ENCODE measurements at regions not wholly inside any gene's neighbourhood (a gene's known extent, or its start where the extent isn't known, plus 50 kb on each side); places are given as distances from the start of the nearest gene placed in this dataset.

DNA sequence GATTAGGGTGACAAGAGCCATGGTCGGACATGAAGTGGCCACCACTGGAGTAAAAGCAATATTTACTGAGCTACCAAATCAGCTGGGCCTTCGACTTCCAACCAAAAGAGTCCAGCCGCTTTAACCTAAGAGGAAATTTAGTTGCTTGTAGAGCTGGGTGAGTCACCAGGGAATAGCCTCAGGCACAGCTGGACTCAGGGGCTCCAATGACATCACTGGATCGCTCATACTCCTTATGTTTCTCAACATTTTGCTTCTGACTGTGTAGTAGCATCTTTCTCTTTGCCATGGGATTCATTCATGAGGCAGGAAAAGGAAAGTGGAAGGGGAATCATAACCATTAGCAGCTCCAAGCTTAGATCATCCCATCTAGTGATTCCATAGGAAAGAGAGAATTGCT lies 664.4 kb downstream of the MATN1 start:
- DNase-seq (ENCODE audit: low spot score), result no peak
- TF ChIP-seq TAF1 (conservative IDR thresholded peaks at IDR 0.05) (no peak), HNF4G (IDR thresholded peaks at IDR 0.05) (no peak), JUND (IDR thresholded peaks at IDR 0.05) (no peak), SP1 (IDR thresholded peaks at IDR 0.05) (no peak), EGR1 (IDR thresholded peaks at IDR 0.05; ENCODE audit: low read depth in 2 of 2) (no peak), FOXA2 (IDR thresholded peaks at IDR 0.05) (no peak), YY1 (IDR thresholded peaks at IDR 0.05) (no peak), GABPA (IDR thresholded peaks at IDR 0.05 in 1 of 2, conservative IDR thresholded peaks at IDR 0.05 in 1 of 2) (no peak), NR2F2 (IDR thresholded peaks at IDR 0.05) (no peak)
- TF ChIP-seq, protein P1, sequence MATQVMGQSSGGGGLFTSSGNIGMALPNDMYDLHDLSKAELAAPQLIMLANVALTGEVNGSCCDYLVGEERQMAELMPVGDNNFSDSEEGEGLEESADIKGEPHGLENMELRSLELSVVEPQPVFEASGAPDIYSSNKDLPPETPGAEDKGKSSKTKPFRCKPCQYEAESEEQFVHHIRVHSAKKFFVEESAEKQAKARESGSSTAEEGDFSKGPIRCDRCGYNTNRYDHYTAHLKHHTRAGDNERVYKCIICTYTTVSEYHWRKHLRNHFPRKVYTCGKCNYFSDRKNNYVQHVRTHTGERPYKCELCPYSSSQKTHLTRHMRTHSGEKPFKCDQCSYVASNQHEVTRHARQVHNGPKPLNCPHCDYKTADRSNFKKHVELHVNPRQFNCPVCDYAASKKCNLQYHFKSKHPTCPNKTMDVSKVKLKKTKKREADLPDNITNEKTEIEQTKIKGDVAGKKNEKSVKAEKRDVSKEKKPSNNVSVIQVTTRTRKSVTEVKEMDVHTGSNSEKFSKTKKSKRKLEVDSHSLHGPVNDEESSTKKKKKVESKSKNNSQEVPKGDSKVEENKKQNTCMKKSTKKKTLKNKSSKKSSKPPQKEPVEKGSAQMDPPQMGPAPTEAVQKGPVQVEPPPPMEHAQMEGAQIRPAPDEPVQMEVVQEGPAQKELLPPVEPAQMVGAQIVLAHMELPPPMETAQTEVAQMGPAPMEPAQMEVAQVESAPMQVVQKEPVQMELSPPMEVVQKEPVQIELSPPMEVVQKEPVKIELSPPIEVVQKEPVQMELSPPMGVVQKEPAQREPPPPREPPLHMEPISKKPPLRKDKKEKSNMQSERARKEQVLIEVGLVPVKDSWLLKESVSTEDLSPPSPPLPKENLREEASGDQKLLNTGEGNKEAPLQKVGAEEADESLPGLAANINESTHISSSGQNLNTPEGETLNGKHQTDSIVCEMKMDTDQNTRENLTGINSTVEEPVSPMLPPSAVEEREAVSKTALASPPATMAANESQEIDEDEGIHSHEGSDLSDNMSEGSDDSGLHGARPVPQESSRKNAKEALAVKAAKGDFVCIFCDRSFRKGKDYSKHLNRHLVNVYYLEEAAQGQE (IDR thresholded peaks at IDR 0.05), result no peak
- TF ChIP-seq, protein P2, sequence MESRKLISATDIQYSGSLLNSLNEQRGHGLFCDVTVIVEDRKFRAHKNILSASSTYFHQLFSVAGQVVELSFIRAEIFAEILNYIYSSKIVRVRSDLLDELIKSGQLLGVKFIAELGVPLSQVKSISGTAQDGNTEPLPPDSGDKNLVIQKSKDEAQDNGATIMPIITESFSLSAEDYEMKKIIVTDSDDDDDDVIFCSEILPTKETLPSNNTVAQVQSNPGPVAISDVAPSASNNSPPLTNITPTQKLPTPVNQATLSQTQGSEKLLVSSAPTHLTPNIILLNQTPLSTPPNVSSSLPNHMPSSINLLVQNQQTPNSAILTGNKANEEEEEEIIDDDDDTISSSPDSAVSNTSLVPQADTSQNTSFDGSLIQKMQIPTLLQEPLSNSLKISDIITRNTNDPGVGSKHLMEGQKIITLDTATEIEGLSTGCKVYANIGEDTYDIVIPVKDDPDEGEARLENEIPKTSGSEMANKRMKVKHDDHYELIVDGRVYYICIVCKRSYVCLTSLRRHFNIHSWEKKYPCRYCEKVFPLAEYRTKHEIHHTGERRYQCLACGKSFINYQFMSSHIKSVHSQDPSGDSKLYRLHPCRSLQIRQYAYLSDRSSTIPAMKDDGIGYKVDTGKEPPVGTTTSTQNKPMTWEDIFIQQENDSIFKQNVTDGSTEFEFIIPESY (IDR thresholded peaks at IDR 0.05), result no peak
- TF ChIP-seq, protein P3, sequence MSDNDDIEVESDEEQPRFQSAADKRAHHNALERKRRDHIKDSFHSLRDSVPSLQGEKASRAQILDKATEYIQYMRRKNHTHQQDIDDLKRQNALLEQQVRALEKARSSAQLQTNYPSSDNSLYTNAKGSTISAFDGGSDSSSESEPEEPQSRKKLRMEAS (IDR thresholded peaks at IDR 0.05), result no peak
- TF ChIP-seq, protein P4, sequence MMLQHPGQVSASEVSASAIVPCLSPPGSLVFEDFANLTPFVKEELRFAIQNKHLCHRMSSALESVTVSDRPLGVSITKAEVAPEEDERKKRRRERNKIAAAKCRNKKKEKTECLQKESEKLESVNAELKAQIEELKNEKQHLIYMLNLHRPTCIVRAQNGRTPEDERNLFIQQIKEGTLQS (IDR thresholded peaks at IDR 0.05), result no peak
- TF ChIP-seq, protein P5, sequence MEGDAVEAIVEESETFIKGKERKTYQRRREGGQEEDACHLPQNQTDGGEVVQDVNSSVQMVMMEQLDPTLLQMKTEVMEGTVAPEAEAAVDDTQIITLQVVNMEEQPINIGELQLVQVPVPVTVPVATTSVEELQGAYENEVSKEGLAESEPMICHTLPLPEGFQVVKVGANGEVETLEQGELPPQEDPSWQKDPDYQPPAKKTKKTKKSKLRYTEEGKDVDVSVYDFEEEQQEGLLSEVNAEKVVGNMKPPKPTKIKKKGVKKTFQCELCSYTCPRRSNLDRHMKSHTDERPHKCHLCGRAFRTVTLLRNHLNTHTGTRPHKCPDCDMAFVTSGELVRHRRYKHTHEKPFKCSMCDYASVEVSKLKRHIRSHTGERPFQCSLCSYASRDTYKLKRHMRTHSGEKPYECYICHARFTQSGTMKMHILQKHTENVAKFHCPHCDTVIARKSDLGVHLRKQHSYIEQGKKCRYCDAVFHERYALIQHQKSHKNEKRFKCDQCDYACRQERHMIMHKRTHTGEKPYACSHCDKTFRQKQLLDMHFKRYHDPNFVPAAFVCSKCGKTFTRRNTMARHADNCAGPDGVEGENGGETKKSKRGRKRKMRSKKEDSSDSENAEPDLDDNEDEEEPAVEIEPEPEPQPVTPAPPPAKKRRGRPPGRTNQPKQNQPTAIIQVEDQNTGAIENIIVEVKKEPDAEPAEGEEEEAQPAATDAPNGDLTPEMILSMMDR (IDR thresholded peaks at IDR 0.05; ENCODE audit: low read depth, low read length, missing input control), result no peak
- Histone ChIP-seq H3K4me1 (ENCODE audit: control insufficient read depth in 4 of 4, insufficient read depth in 4 of 4, low read length in 3 of 4) (no peaks in the 10 kb centered on the region), H3K9ac (ENCODE audit: low read depth in 1 of 2, low read length in 2 of 2) (no peak overlapping the region), H3K4me3 (ENCODE audit: low read depth in 1 of 3, low read length in 3 of 3) (no peak overlapping the region), H3K36me3 (ENCODE audit: control insufficient read depth in 4 of 4, insufficient read depth in 3 of 4, low read depth in 1 of 4, low read length in 3 of 4) (no peaks in the 10 kb centered on the region), H3K9me3 (ENCODE audit: control insufficient read depth in 4 of 4, low read length in 3 of 4) (no peaks in the 10 kb centered on the region), H3K27ac (ENCODE audit: low read depth in 1 of 2, low read length in 2 of 2) (no peak overlapping the region), H3K27me3 (ENCODE audit: control insufficient read depth in 4 of 4, insufficient read depth in 4 of 4, low read length in 3 of 4) (peaks cover 0 to 2% (median 0%) of the 10 kb centered on the region in 4 donors)
- WGBS, result 53% methylated on average over 4 of the region's 4 CpGs

DNA sequence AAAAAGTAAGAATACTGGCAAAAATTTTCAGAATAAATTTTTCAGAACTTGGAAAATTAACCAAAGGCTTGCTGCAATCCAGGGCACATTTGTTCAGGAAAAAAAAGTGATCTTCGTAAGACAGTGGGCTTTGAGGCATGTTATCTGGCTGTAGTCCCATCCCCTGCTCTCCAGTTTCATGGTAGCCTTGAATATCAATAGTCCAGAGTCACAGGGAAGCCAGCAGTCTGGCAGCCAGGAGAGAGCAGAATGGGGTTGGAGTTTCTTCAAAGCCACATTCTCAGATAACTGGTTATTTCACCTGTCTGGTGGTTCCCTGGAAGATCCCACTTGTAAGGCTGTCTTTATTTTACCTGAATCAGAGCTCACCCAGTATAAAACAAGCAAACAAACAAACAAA lies 669.3 kb downstream of the MATN1 start:
- Histone ChIP-seq H3K36me3 (ENCODE audit: control insufficient read depth in 4 of 4, insufficient read depth in 3 of 4, low read depth in 1 of 4, low read length in 3 of 4) (no peaks in the 10 kb centered on the region), H3K4me3 (ENCODE audit: low read depth in 1 of 3, low read length in 3 of 3) (no peak overlapping the region), H3K9ac (ENCODE audit: low read depth in 1 of 2, low read length in 2 of 2) (no peak overlapping the region), H3K9me3 (ENCODE audit: control insufficient read depth in 4 of 4, low read length in 3 of 4) (no peaks in the 10 kb centered on the region), H3K27ac (ENCODE audit: low read depth in 1 of 2, low read length in 2 of 2) (no peak overlapping the region), H3K27me3 (ENCODE audit: control insufficient read depth in 4 of 4, insufficient read depth in 4 of 4, low read length in 3 of 4) (peaks cover 0 to 2% (median 1%) of the 10 kb centered on the region in 4 donors), H3K4me1 (ENCODE audit: control insufficient read depth in 4 of 4, insufficient read depth in 4 of 4, low read length in 3 of 4) (no peaks in the 10 kb centered on the region)
- 40% methylated on average over 1 of the region's 1 CpG for WGBS
- DNase-seq (ENCODE audit: low spot score), result no peak
- TF ChIP-seq, protein P1 (IDR thresholded peaks at IDR 0.05), result no peak
- TF ChIP-seq, protein P2 (IDR thresholded peaks at IDR 0.05), result no peak
- TF ChIP-seq, protein P5 (IDR thresholded peaks at IDR 0.05; ENCODE audit: low read depth, low read length, missing input control), result no peak
- TF ChIP-seq, protein P4 (IDR thresholded peaks at IDR 0.05), result no peak
- no peak for TF ChIP-seq HNF4A (conservative IDR thresholded peaks at IDR 0.05)
